ENCODE measurements at regions not wholly inside any gene's neighbourhood (a gene's known extent, or its start where the extent isn't known, plus 50 kb on each side); places are given as distances from the start of the nearest gene placed in this dataset.

GRCh38 chr18:25433590-25433989 is 81.6 kb upstream of the ZNF521 start:
- no peak for DNase-seq
- Histone ChIP-seq H3K36me3 (no peaks in the 10 kb centered on the region), H3K27me3 (no peaks in the 10 kb centered on the region), H3K4me1 (no peaks in the 10 kb centered on the region), H3K9me3 (no peaks in the 10 kb centered on the region), H3K4me3 (ENCODE audit: low read depth, low read length) (no peak overlapping the region)
- TF ChIP-seq CTCF (IDR thresholded peaks at IDR 0.05; ENCODE audit: low read depth, low read length): no peak

- Histone ChIP-seq H3K27me3 (no peaks in the 10 kb centered on the region), H3K36me3 (no peaks in the 10 kb centered on the region), H3K9me3 (no peaks in the 10 kb centered on the region), H3K4me1 (no peaks in the 10 kb centered on the region), H3K4me3 (ENCODE audit: low read depth, low read length) (no peak overlapping the region)
- DNase-seq: no peak
- no peak for TF ChIP-seq CTCF (IDR thresholded peaks at IDR 0.05; ENCODE audit: low read depth, low read length)
Measured at GRCh38 chr18:25425024-25425423, 73.1 kb upstream of the ZNF521 start.

- Histone ChIP-seq H3K36me3 (no peaks in the 10 kb centered on the region), H3K4me3 (ENCODE audit: low read depth, low read length) (no peak overlapping the region), H3K27me3 (no peaks in the 10 kb centered on the region), H3K4me1 (no peaks in the 10 kb centered on the region), H3K9me3 (no peaks in the 10 kb centered on the region)
- TF ChIP-seq CTCF (IDR thresholded peaks at IDR 0.05; ENCODE audit: low read depth, low read length): no peak
- DNase-seq: no peak
Measured at GRCh38 chr18:25423760-25424159, 71.8 kb upstream of the ZNF521 start.

GRCh38 chr18:25423267-25423666 is 71.3 kb upstream of the ZNF521 start:
- Histone ChIP-seq H3K27me3 (no peaks in the 10 kb centered on the region), H3K36me3 (no peaks in the 10 kb centered on the region), H3K9me3 (no peaks in the 10 kb centered on the region), H3K4me3 (ENCODE audit: low read depth, low read length) (no peak overlapping the region), H3K4me1 (no peaks in the 10 kb centered on the region)
- DNase-seq: no peak
- no peak for TF ChIP-seq CTCF (IDR thresholded peaks at IDR 0.05; ENCODE audit: low read depth, low read length)

GRCh38 chr18:25422230-25422629 is 70.3 kb upstream of the ZNF521 start:
- H3K4me1 ChIP-seq: no peaks in the 10 kb centered on the region
- H3K9me3 ChIP-seq: no peaks in the 10 kb centered on the region
- H3K36me3 ChIP-seq: no peaks in the 10 kb centered on the region
- H3K4me3 ChIP-seq (ENCODE audit: low read depth, low read length): no peak overlapping the region
- no peak for DNase-seq
- TF ChIP-seq CTCF (IDR thresholded peaks at IDR 0.05; ENCODE audit: low read depth, low read length): no peak
- H3K27me3 ChIP-seq: no peaks in the 10 kb centered on the region

GRCh38 chr18:25420077-25420825 is 68.3 kb upstream of the ZNF521 start:
- Histone ChIP-seq H3K36me3 (no peaks in the 10 kb centered on the region), H3K27me3 (no peaks in the 10 kb centered on the region), H3K4me3 (ENCODE audit: low read depth, low read length) (no peak overlapping the region), H3K4me1 (no peaks in the 10 kb centered on the region), H3K9me3 (no peaks in the 10 kb centered on the region)
- no peak for DNase-seq
- TF ChIP-seq CTCF (IDR thresholded peaks at IDR 0.05; ENCODE audit: low read depth, low read length): no peak
